Heart left ventricle (tissue), 16 donors: ENCODE measurements at regions not wholly inside any gene's neighbourhood (a gene's known extent, or its start where the extent isn't known, plus 50 kb on each side); places are given as distances from the start of the nearest gene placed in this dataset.

Experiments used
- ATAC-seq, 4 donors: fragments of 200-7000 bp; cut with Tn5 transposase; one replicate each; pipeline ENCODE4 v1.9.1; 2020 to 2022; ENCODE audit warnings: moderate library complexity in 4 of 4, mild to moderate bottlenecking in 3 of 4, moderate number of reproducible peaks in 1 of 4
- DNase-seq, 5 donors: peaks; one replicate each; pipeline ENCODE4 v3.0.0-alpha.2; 2020
- H3K27ac ChIP-seq, 12 donors: fragments of 200-600 bp; sonication (generic) in 4 of 12; one replicate each; pipeline versions ENCODE4 v1.5.0 to v1.8.0; 2016 to 2022; ENCODE audit warnings: mild to moderate bottlenecking in 2 of 12
- H3K27me3 ChIP-seq, 9 donors: fragments of 200-600 bp; sonication (generic) in 2 of 9; one replicate each; pipeline versions ENCODE4 v1.5.1 to v1.8.0; 2016 to 2022; ENCODE audit warnings: mild to moderate bottlenecking in 3 of 9
- H3K36me3 ChIP-seq, 9 donors: fragments of 200-600 bp; sonication (generic) in 2 of 9; one replicate each; pipeline versions ENCODE4 v1.5.0 to v1.8.0; 2018 to 2022; ENCODE audit warnings: mild to moderate bottlenecking in 2 of 9
- H3K4me1 ChIP-seq, 12 donors: fragments of 200-600 bp; sonication (generic) in 4 of 12; one replicate each; pipeline versions ENCODE4 v1.5.0 to v1.8.0; 2016 to 2022; ENCODE audit warnings: mild to moderate bottlenecking in 3 of 12
- H3K4me3 ChIP-seq, 12 donors: fragments of 200-600 bp; sonication (generic) in 4 of 12; one replicate each; pipeline versions ENCODE4 v1.5.0 to v1.8.0; 2017 to 2022; ENCODE audit warnings: mild to moderate bottlenecking in 9 of 12, moderate library complexity in 4 of 12
- H3K9me3 ChIP-seq, 12 donors: fragments of 200-600 bp; sonication (generic) in 4 of 12; one replicate each; pipeline versions ENCODE4 v1.5.0 to v1.8.0; 2016 to 2022; ENCODE audit warnings: mild to moderate bottlenecking in 1 of 12
- POLR2A ChIP-seq, 2 donors: fragments of 450-650 bp; IDR thresholded peaks; one replicate each; pipeline ENCODE4 v1.6.1; 2017; ENCODE audit warnings: antibody characterized with exemption in 2 of 2, mild to moderate bottlenecking in 2 of 2, moderate library complexity in 2 of 2
- WGBS, 4 donors: extraction: QIAGEN DNeasy Blood & Tissue Kit in 2 of 4; methylation state at CpG; one replicate each; pipeline versions ENCODE4 v1.1.5 to v1.1.7; 2013 to 2018; 5-methylcytosine and 5-hydroxymethylcytosine counted together
- intact Hi-C, 10 donors: fragments of 100-400 bp; cut with DNase I; formaldehyde crosslinking; loops; one replicate each; pipeline versions ENCODE4 v1.11.1 to v1.14.2; 2022
- TF ChIP-seq, protein P1 (sequence below), 12 donors: fragments of 200-600 bp; sonication (generic) in 4 of 12; IDR thresholded peaks; one replicate each; pipeline versions ENCODE4 v1.5.0 to v1.8.0; 2018 to 2022; ENCODE audit warnings: antibody characterized with exemption in 12 of 12, mild to moderate bottlenecking in 5 of 12
- donor health status: ischemic (EF 13 %, LVEDD 7.1; RV severe dilation, severe dysfunction).
- donor health status: healthy with polysubstance abuse.
- donor health status: DM: no; HTN: yes; CAD: no.
- donor health status: DM: no; HTN: no; CAD: no.
- donor health status: ischemic (EF 25% LVEDD 6.9; RV normal size, moderate dysfunction).
- donor health status: ischemic (EF 25% LVEDD 5.7; RV mildly dilated, moderate dysfunction).
- donor health status: healthy.
- donor health status: DM: yes; HTN: yes; CAD: no.
- donor health status: ischemic (EF 35%, LVEDD 5.7; RV mildly dilated, moderate dysfunction).
- donor health status: nonischemic (EF 11% LVEDD 7.7; RV severe dilation, severe dysfunction).
- donor health status: DM: yes; HTN: yes; CAD: no.
- donor health status: PGD.
- donor health status: ischemic (EF 29% LVEDD 5.4; RV normal size, mild dysfunction).
- donor health status: nonischemic (EF 23%, LVEDD 6.1; RV moderate dilation, normal function).

DNA sequence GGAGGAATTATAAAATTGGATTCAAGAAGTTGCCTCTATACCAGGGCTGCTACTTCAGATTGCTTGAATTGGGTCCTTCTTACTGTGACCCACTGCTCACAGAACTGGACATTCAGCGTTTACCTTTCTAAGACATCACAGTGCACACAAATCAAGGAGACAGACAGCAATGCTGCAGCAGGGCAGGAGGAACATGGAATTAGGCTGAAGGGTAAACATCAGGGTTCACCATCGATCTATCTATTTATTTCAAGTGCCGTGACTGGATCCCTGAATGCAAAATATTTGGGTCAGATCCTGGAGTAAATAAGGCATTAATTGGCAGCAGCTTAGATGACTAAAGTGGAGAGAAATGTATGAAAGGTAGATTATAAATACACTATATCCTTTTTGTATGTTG is 76.9 kb upstream of the HMGA2 start:
- H3K4me1 ChIP-seq = peaks cover 0 to 4% (median 0%) of the 10 kb centered on the region in 12 donors
- no peak overlapping the region for H3K27ac ChIP-seq
- H3K27me3 ChIP-seq = peaks cover 0 to 20% (median 3%) of the 10 kb centered on the region in 9 donors
- no peak for ATAC-seq
- intact Hi-C loops = no loop called here
- no peaks in the 10 kb centered on the region for H3K9me3 ChIP-seq
- WGBS, 4 donors = 86 to 90% (median 89%) methylated on average over 3 of the region's 3 CpGs
- no peak for TF ChIP-seq POLR2A (IDR thresholded peaks at IDR 0.05)
- TF ChIP-seq, protein P1, sequence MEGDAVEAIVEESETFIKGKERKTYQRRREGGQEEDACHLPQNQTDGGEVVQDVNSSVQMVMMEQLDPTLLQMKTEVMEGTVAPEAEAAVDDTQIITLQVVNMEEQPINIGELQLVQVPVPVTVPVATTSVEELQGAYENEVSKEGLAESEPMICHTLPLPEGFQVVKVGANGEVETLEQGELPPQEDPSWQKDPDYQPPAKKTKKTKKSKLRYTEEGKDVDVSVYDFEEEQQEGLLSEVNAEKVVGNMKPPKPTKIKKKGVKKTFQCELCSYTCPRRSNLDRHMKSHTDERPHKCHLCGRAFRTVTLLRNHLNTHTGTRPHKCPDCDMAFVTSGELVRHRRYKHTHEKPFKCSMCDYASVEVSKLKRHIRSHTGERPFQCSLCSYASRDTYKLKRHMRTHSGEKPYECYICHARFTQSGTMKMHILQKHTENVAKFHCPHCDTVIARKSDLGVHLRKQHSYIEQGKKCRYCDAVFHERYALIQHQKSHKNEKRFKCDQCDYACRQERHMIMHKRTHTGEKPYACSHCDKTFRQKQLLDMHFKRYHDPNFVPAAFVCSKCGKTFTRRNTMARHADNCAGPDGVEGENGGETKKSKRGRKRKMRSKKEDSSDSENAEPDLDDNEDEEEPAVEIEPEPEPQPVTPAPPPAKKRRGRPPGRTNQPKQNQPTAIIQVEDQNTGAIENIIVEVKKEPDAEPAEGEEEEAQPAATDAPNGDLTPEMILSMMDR (IDR thresholded peaks at IDR 0.05) = no peak
- DNase-seq = no peak
- no peak overlapping the region for H3K4me3 ChIP-seq
- no peaks in the 10 kb centered on the region for H3K36me3 ChIP-seq

DNA sequence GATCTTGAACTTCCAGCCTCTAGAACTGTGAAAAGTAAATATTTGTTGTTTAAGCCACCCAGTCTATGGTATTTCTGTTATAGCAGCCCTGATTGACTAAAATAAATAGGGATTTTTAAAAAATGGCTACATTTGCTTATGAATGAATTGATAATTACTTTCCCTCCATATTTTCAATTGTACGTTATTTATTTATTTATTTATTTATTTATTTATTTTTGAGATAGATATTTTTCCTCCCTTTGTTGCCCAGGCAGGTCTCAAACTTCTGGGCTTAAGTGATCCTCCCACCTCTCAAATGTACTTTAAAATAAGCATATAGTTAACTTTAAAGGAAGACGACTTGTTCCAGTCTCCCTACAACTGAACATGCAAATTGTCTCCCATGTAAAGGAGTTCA is 76.0 kb upstream of the HMGA2 start:
- Histone ChIP-seq H3K27me3 (peaks cover 0 to 17% (median 3%) of the 10 kb centered on the region in 9 donors), H3K9me3 (no peaks in the 10 kb centered on the region)
- intact Hi-C loops = no loop called here

DNA sequence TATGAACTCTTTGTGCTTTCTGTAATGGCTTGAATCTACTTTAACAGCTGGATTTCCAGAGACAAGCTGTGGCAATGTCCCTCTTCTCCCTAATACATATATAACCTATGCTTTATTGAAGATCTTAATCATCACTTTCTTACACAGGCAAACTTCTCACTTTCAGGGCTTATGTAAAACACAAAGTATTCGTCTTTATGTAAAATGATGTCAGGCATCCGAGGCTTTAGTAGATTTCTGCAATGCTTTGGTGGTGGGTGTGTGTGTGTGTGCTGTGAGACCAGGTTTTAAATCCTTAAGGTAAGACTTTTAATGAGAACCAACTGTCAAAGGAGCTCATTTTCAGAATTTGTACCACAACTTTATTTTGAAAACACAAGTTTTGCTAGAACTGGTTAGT is 70.0 kb upstream of the HMGA2 start:
- Histone ChIP-seq H3K4me3 (no peak overlapping the region), H3K36me3 (no peaks in the 10 kb centered on the region), H3K27me3 (peaks cover 0 to 7% (median 0%) of the 10 kb centered on the region in 9 donors), H3K27ac (no peak overlapping the region), H3K9me3 (no peaks in the 10 kb centered on the region), H3K4me1 (no peaks in the 10 kb centered on the region)
- intact Hi-C loops = no loop called here
- TF ChIP-seq POLR2A (IDR thresholded peaks at IDR 0.05) = no peak
- TF ChIP-seq, protein P1 (IDR thresholded peaks at IDR 0.05) = no peak
- 74 to 85% (median 82%) methylated on average over 2 of the region's 2 CpGs for WGBS, 4 donors
- DNase-seq (no peak), ATAC-seq (no peak)

More for the DNA sequence above, 76.0 kb upstream of the HMGA2 start:
- 86 to 94% (median 91%) methylated on average over 2 of the region's 2 CpGs for WGBS, 4 donors
- TF ChIP-seq, protein P1 (IDR thresholded peaks at IDR 0.05) = no peak
- no peak for TF ChIP-seq POLR2A (IDR thresholded peaks at IDR 0.05)
- H3K4me1 ChIP-seq = no peaks in the 10 kb centered on the region
- no peaks in the 10 kb centered on the region for H3K36me3 ChIP-seq
- ATAC-seq (no peak), DNase-seq (no peak)
- no peak overlapping the region for H3K27ac ChIP-seq
- H3K4me3 ChIP-seq = no peak overlapping the region

- Histone ChIP-seq H3K27ac (no peak overlapping the region), H3K4me3 (no peak overlapping the region), H3K9me3 (no peaks in the 10 kb centered on the region), H3K27me3 (peaks cover 0 to 7% (median 0%) of the 10 kb centered on the region in 9 donors), H3K36me3 (no peaks in the 10 kb centered on the region), H3K4me1 (no peaks in the 10 kb centered on the region)
- WGBS, 4 donors = 32 to 47% (median 40%) methylated on average over 8 of the region's 8 CpGs
- intact Hi-C loops = no loop called here
- no peak for DNase-seq
- ATAC-seq = no peak
- TF ChIP-seq POLR2A (IDR thresholded peaks at IDR 0.05) = no peak
- TF ChIP-seq, protein P1 (IDR thresholded peaks at IDR 0.05) = no peak
Measured at GRCh38 chr12:65754744-65755595, 69.3 kb upstream of the HMGA2 start.
